ENCODE measurements at regions not wholly inside any gene's neighbourhood (a gene's known extent, or its start where the extent isn't known, plus 50 kb on each side); places are given as distances from the start of the nearest gene placed in this dataset.

GRCh38 chr16:48052731-48053417 lies 102.9 kb downstream of the ABCC12 start:
- Histone ChIP-seq H3K27me3 (ENCODE audit: control insufficient read depth, insufficient read depth, low read length) (peaks cover 5% of the 10 kb centered on the region), H3K27ac (ENCODE audit: low read depth, low read length) (no peak overlapping the region), H3K4me3 (ENCODE audit: low read depth, low read length) (no peak overlapping the region), H3K9me3 (ENCODE audit: control insufficient read depth, insufficient read depth, low read length) (no peaks in the 10 kb centered on the region; the same call in 1 of the 2 replicates)
- ChIA-PET POLR2A (no interaction called here), CTCF (interaction anchor here (0.6 to 5.7 kb wide), 4 partner anchors 11 to 939 kb away, joined by 4 to 38 read pairs (median 13); partner anchors contain the start of gene NETO2)
- no peak for DNase-seq (ENCODE audit: low read depth, low spot score)
- no peak for TF ChIP-seq CTCF (IDR thresholded peaks at IDR 0.05; ENCODE audit: low read depth, low read length)

GRCh38 chr16:48050871-48051270 lies 104.9 kb downstream of the ABCC12 start:
- no peak for DNase-seq (ENCODE audit: low read depth, low spot score)
- no peaks in the 10 kb centered on the region for H3K9me3 ChIP-seq (ENCODE audit: control insufficient read depth, insufficient read depth, low read length)
- no peak overlapping the region for H3K4me3 ChIP-seq (ENCODE audit: low read depth, low read length)
- H3K27ac ChIP-seq (ENCODE audit: low read depth, low read length), result no peak overlapping the region
- ChIA-PET POLR2A (no interaction called here), CTCF (no interaction called here)
- peaks cover 5% of the 10 kb centered on the region for H3K27me3 ChIP-seq (ENCODE audit: control insufficient read depth, insufficient read depth, low read length)
- TF ChIP-seq CTCF (IDR thresholded peaks at IDR 0.05; ENCODE audit: low read depth, low read length), result no peak

GRCh38 chr16:48049847-48050246 lies 105.9 kb downstream of the ABCC12 start:
- no peak overlapping the region for H3K4me3 ChIP-seq (ENCODE audit: low read depth, low read length)
- DNase-seq (ENCODE audit: low read depth, low spot score), result no peak
- TF ChIP-seq CTCF (IDR thresholded peaks at IDR 0.05; ENCODE audit: low read depth, low read length), result no peak
- POLR2A ChIA-PET, result no interaction called here
- H3K27ac ChIP-seq (ENCODE audit: low read depth, low read length), result no peak overlapping the region
- peaks cover 5% of the 10 kb centered on the region for H3K27me3 ChIP-seq (ENCODE audit: control insufficient read depth, insufficient read depth, low read length)
- no peaks in the 10 kb centered on the region for H3K9me3 ChIP-seq (ENCODE audit: control insufficient read depth, insufficient read depth, low read length)
- CTCF ChIA-PET, result no interaction called here

- TF ChIP-seq CTCF (IDR thresholded peaks at IDR 0.05; ENCODE audit: low read depth, low read length), result no peak
- ChIA-PET CTCF (interaction anchor here (1.2 kb wide), 1 partner anchor 906 kb away, joined by 3 read pairs; no protein-coding TSS in a partner anchor), POLR2A (no interaction called here)
- Histone ChIP-seq H3K4me3 (ENCODE audit: low read depth, low read length) (no peak overlapping the region), H3K9me3 (ENCODE audit: control insufficient read depth, insufficient read depth, low read length) (no peaks in the 10 kb centered on the region), H3K27ac (ENCODE audit: low read depth, low read length) (no peak overlapping the region), H3K27me3 (ENCODE audit: control insufficient read depth, insufficient read depth, low read length) (peaks cover 5% of the 10 kb centered on the region)
- no peak for DNase-seq (ENCODE audit: low read depth, low spot score)
Observed at GRCh38 chr16:48047720-48048119, 108.1 kb downstream of the ABCC12 start.

GRCh38 chr16:48047241-48047640 lies 108.6 kb downstream of the ABCC12 start:
- CTCF ChIA-PET, result interaction anchor here (1.2 to 2.0 kb wide), 2 partner anchors 8 to 906 kb away, joined by 3 to 11 read pairs; no protein-coding TSS in a partner anchor

More at GRCh38 chr16:48047241-48047640, 108.6 kb downstream of the ABCC12 start:
- Histone ChIP-seq H3K27me3 (ENCODE audit: control insufficient read depth, insufficient read depth, low read length) (peaks cover 5% of the 10 kb centered on the region), H3K27ac (ENCODE audit: low read depth, low read length) (no peak overlapping the region), H3K9me3 (ENCODE audit: control insufficient read depth, insufficient read depth, low read length) (no peaks in the 10 kb centered on the region), H3K4me3 (ENCODE audit: low read depth, low read length) (no peak overlapping the region)
- TF ChIP-seq CTCF (IDR thresholded peaks at IDR 0.05; ENCODE audit: low read depth, low read length), result no peak
- DNase-seq (ENCODE audit: low read depth, low spot score), result no peak
- POLR2A ChIA-PET, result no interaction called here
